ENCODE measurements at regions not wholly inside any gene's neighbourhood (a gene's known extent, or its start where the extent isn't known, plus 50 kb on each side); places are given as distances from the start of the nearest gene placed in this dataset.

DNA sequence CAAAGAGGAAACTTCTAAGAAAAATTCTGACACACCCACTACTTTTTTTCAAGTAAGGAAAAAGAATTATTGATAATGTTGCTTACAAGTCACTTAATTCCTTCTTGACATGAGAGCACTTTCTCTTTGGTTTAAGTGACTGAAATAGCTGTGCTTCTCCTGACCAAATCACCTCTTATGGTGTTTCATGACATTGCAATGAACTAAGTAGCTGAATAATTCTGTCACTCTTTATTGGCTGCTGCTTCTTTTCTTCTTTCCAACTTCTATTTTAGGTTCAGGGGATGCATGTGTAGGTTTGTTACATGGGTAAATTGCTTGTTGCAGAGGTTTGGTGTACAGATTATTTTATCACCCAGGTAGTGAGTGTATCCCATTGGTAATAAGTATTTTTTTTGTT, 447.6 kb upstream of the NETO1 start:
- H3K4me3 ChIP-seq, result no peak overlapping the region
- H3K36me3 ChIP-seq, result no peaks in the 10 kb centered on the region
- intact Hi-C loops (cut with DNase I), result no loop called here
- no peaks in the 10 kb centered on the region for H3K4me1 ChIP-seq
- H3K27me3 ChIP-seq, result no peaks in the 10 kb centered on the region
- no peaks in the 10 kb centered on the region for H3K9me3 ChIP-seq
- no peak for TF ChIP-seq POLR2AphosphoS5 (IDR thresholded peaks at IDR 0.05)
- TF ChIP-seq EP300 (IDR thresholded peaks at IDR 0.05), result no peak
- TF ChIP-seq POLR2A (IDR thresholded peaks at IDR 0.05), result no peak
- TF ChIP-seq, protein P1, sequence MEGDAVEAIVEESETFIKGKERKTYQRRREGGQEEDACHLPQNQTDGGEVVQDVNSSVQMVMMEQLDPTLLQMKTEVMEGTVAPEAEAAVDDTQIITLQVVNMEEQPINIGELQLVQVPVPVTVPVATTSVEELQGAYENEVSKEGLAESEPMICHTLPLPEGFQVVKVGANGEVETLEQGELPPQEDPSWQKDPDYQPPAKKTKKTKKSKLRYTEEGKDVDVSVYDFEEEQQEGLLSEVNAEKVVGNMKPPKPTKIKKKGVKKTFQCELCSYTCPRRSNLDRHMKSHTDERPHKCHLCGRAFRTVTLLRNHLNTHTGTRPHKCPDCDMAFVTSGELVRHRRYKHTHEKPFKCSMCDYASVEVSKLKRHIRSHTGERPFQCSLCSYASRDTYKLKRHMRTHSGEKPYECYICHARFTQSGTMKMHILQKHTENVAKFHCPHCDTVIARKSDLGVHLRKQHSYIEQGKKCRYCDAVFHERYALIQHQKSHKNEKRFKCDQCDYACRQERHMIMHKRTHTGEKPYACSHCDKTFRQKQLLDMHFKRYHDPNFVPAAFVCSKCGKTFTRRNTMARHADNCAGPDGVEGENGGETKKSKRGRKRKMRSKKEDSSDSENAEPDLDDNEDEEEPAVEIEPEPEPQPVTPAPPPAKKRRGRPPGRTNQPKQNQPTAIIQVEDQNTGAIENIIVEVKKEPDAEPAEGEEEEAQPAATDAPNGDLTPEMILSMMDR (IDR thresholded peaks at IDR 0.05), result no peak
- DNase-seq, result no peak
- no peak overlapping the region for H3K27ac ChIP-seq

DNA sequence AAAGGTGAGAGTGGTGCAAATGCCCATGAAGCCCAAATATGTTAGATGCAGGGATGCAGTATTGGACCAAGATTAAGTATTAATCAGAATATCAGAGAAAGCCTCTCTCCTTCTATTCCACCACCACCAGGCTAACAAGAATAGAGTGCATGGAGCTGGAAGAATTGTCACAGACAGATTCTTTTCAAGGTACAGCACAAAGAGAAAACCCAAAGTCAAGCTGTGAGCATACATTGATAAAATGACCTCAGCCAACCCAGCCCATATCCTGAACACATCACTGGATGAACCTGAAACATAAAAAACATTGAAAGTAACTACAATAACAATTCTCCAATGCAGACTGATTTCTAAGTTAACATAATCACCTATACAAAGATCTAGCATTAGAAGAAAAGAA, 445.7 kb upstream of the NETO1 start:
- H3K27me3 ChIP-seq, result no peaks in the 10 kb centered on the region
- H3K36me3 ChIP-seq, result no peaks in the 10 kb centered on the region
- intact Hi-C loops (cut with DNase I), result no loop called here
- TF ChIP-seq EP300 (IDR thresholded peaks at IDR 0.05) (no peak), POLR2AphosphoS5 (IDR thresholded peaks at IDR 0.05) (no peak), POLR2A (IDR thresholded peaks at IDR 0.05) (no peak)
- TF ChIP-seq, protein P1 (IDR thresholded peaks at IDR 0.05), result no peak
- H3K4me3 ChIP-seq, result no peak overlapping the region
- no peak for DNase-seq
- H3K4me1 ChIP-seq, result no peaks in the 10 kb centered on the region
- no peaks in the 10 kb centered on the region for H3K9me3 ChIP-seq
- H3K27ac ChIP-seq, result no peak overlapping the region

DNA sequence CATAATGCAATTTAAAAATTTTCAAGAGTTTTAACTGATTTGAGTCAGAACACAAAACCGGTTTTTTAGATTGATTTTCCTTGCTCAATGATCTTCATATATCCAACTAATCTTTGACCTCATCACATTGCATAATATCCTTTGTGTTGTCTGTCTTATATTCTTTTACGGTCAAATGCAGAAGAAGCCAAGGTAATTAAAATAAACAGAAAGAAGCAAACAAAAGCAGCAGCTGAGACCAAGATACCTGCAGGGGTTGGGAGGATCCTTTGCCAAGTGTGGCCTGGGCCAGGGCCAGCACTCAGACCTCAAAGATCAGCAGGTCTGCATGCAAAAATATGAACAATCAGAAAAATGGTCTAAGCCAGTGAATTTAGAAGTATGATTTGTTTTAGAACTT, 428.9 kb upstream of the NETO1 start:
- intact Hi-C loops (cut with DNase I), result no loop called here
- no peak for DNase-seq
- Histone ChIP-seq H3K27me3 (no peaks in the 10 kb centered on the region), H3K36me3 (no peaks in the 10 kb centered on the region), H3K27ac (no peak overlapping the region), H3K4me3 (no peak overlapping the region), H3K4me1 (no peaks in the 10 kb centered on the region), H3K9me3 (no peaks in the 10 kb centered on the region)
- WGBS, 2 donors, result 21 to 71% methylated on average over 2 of the region's 2 CpGs
- no peak for TF ChIP-seq EP300 (IDR thresholded peaks at IDR 0.05)
- no peak for TF ChIP-seq POLR2A (IDR thresholded peaks at IDR 0.05)
- TF ChIP-seq, protein P1 (IDR thresholded peaks at IDR 0.05), result no peak
- TF ChIP-seq POLR2AphosphoS5 (IDR thresholded peaks at IDR 0.05), result no peak

DNA sequence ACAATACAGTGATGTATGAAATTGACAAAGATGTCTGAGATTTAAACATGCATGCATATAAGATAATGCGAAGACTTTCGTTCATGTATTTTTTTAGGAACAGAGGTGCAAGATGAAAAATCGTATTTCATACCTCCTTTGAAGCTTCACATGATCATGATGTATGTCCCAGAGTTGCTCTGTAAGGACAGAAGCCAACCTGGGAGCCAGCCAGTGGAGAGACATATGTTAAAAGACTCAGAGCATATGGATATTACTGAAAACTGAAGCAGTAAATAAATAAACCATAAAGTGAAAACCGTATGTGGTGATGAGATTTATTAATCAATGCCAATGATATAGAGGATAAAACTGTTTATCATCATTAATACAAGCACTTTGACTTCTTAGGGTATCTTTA, 424.4 kb upstream of the NETO1 start:
- no peak for TF ChIP-seq POLR2AphosphoS5 (IDR thresholded peaks at IDR 0.05)
- TF ChIP-seq, protein P1 (IDR thresholded peaks at IDR 0.05), result no peak
- no peak for TF ChIP-seq EP300 (IDR thresholded peaks at IDR 0.05)
- no peak for TF ChIP-seq POLR2A (IDR thresholded peaks at IDR 0.05)
- WGBS, 2 donors, result 73 to 80% methylated on average over 4 of the region's 4 CpGs
- no peak overlapping the region for H3K4me3 ChIP-seq
- no peak for DNase-seq
- no peaks in the 10 kb centered on the region for H3K36me3 ChIP-seq
- intact Hi-C loops (cut with DNase I), result no loop called here
- H3K9me3 ChIP-seq, result no peaks in the 10 kb centered on the region
- H3K27me3 ChIP-seq, result no peaks in the 10 kb centered on the region
- no peak overlapping the region for H3K27ac ChIP-seq
- H3K4me1 ChIP-seq, result no peaks in the 10 kb centered on the region

DNA sequence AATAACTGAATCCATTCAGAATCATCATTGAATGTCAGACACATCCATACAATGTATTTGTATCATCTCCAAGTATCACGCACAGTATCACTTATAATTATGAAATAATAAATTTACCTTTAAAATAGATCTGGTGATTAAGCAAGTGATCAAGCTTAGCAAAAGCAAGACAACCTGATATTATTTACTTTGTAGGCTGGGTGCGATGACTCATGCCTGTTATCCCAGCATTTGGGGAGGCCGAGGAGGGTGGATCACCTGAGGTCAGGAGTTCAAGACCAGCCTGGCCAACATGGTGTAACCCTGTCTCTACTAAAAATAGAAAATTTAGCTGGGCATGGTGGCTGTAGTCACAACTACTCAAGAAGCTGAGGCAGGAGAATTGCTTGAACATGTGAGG, 421.0 kb upstream of the NETO1 start:
- TF ChIP-seq EP300 (IDR thresholded peaks at IDR 0.05) (no peak), POLR2A (IDR thresholded peaks at IDR 0.05) (no peak)
- intact Hi-C loops (cut with DNase I), result no loop called here
- no peaks in the 10 kb centered on the region for H3K36me3 ChIP-seq
- no peaks in the 10 kb centered on the region for H3K4me1 ChIP-seq
- 56 to 80% methylated on average over 3 of the region's 3 CpGs for WGBS, 2 donors
- no peaks in the 10 kb centered on the region for H3K9me3 ChIP-seq
- no peak overlapping the region for H3K27ac ChIP-seq
- DNase-seq, result no peak
- no peak overlapping the region for H3K4me3 ChIP-seq
- no peaks in the 10 kb centered on the region for H3K27me3 ChIP-seq
